Inflammatory macrophage treated with lipopolysaccharide for 4 hours (primary cell): ENCODE measurements at regions not wholly inside any gene's neighbourhood (a gene's known extent, or its start where the extent isn't known, plus 50 kb on each side); places are given as distances from the start of the nearest gene placed in this dataset.
"Not testable (repeated sequence)": the region's sequence is repeated elsewhere in the genome, so short reads cannot be mapped to it uniquely, and the experiment has no call there.

Experiments
- DNase-seq: peaks from one replicate; pipeline ENCODE4 v3.0.0-alpha.2; 2020

GRCh38 chr4:79850626-79851025 lies 222.4 kb downstream of the ANTXR2 start:
- DNase-seq = no peak

- no peak for DNase-seq
Measured at GRCh38 chr4:79848329-79848728, 224.7 kb downstream of the ANTXR2 start.

- no peak for DNase-seq
Measured at GRCh38 chr4:79847411-79847810, 225.6 kb downstream of the ANTXR2 start.

GRCh38 chr4:79842162-79842561 lies 230.9 kb downstream of the ANTXR2 start:
- DNase-seq = no peak

- DNase-seq = no peak
Measured at GRCh38 chr4:79833857-79834256, 239.2 kb downstream of the ANTXR2 start.

GRCh38 chr4:79831701-79832514 lies 241.1 kb downstream of the ANTXR2 start:
- no peak for DNase-seq

- no peak for DNase-seq
Measured at GRCh38 chr4:79831119-79831528, 241.9 kb downstream of the ANTXR2 start.

- DNase-seq = no peak
Measured at GRCh38 chr4:79827283-79827682, 245.7 kb downstream of the ANTXR2 start.

- no peak for DNase-seq
Measured at GRCh38 chr4:79823148-79823763, 249.8 kb downstream of the ANTXR2 start.

- no peak for DNase-seq
Measured at GRCh38 chr4:79820427-79820826, 252.6 kb downstream of the ANTXR2 start.

- DNase-seq = not testable (repeated sequence)
Measured at GRCh38 chr4:79807933-79808332, 265.1 kb downstream of the ANTXR2 start.

GRCh38 chr4:79798047-79798446 lies 275.0 kb downstream of the ANTXR2 start:
- no peak for DNase-seq

GRCh38 chr4:79796948-79797347 lies 276.1 kb downstream of the ANTXR2 start:
- no peak for DNase-seq

GRCh38 chr4:79788884-79789283 lies 284.1 kb downstream of the ANTXR2 start:
- DNase-seq = no peak

- no peak for DNase-seq
Measured at GRCh38 chr4:79780129-79780528, 292.9 kb downstream of the ANTXR2 start.

GRCh38 chr4:79772510-79772909 lies 300.5 kb downstream of the ANTXR2 start:
- DNase-seq = no peak

- no peak for DNase-seq
Measured at GRCh38 chr4:79764120-79764519, 308.9 kb downstream of the ANTXR2 start.

- no peak for DNase-seq
Measured at GRCh38 chr4:79763486-79764075, 309.4 kb downstream of the ANTXR2 start.

- no peak for DNase-seq
Measured at GRCh38 chr4:79759793-79760192, 313.2 kb downstream of the ANTXR2 start.

GRCh38 chr4:79757600-79757999 lies 315.4 kb downstream of the ANTXR2 start:
- DNase-seq = no peak

GRCh38 chr4:79756140-79756895 lies 316.7 kb downstream of the ANTXR2 start:
- no peak for DNase-seq

GRCh38 chr4:79748835-79749234 lies 324.2 kb downstream of the ANTXR2 start:
- no peak for DNase-seq

- no peak for DNase-seq
Measured at GRCh38 chr4:79747252-79747651, 325.8 kb downstream of the ANTXR2 start.
